ENCODE measurements at regions not wholly inside any gene's neighbourhood (a gene's known extent, or its start where the extent isn't known, plus 50 kb on each side); places are given as distances from the start of the nearest gene placed in this dataset.

DNA sequence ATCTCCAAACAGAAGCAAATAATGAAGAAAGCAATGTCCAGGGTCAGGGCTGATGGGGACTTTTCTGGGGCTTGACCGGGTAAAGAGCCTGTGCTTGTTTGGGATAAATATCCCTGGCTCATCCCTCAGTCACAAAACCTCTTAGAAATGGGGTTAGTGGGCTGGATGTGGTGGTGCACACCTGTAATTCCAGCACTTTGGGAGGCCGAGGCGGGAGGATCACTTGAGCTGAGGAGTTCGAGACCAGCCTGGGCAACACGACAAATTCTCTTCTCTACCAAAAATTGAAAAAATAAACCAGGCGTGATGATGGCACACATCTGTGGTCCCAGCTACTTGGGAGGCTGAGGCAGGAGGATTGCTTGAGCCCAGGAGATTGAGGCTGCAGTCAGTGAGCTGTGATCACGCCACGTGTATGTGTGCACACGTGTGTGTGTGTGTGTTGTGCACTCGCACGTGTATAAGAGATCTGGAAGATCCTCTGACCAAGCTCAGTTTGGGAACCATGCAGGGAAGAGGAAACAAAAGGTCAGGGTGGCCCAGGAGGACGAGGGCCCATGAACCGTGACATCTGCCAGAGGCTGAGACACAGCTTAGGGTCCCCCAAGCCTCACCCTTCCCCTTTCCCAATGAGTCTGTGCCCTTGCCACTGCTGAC, 258.6 kb downstream of the TEX36 start:
- FAIRE-seq: no peak

DNA sequence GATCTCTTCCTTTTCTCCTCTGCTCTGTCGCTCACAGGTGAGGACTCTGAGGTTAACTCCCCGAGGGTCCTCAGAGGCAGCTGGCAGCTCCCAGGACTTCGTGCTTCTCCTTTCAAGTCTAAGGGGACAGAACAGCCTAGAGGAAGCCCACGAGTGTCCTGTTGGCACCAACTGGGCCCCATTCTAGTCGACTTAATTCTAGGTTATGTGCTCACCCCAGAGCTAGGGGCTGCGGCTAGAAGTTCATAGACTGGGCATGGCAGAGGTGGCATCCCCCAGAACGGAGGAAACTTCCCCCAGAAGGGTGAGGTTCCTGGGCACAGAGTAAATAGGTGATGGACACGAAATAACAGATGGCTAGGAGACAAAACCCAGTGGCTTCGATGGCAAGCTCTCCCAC, 259.4 kb downstream of the TEX36 start:
- Histone ChIP-seq H3K4me1 (no peaks in the 10 kb centered on the region), H3K4me2 (no peak overlapping the region), H3K9me3 (0 out of 3 replicates have a peak, but pooled peaks cover 4% of the 10 kb centered on the region), H3K27ac (no peak overlapping the region), H3K4me3 (no peak overlapping the region)
- FAIRE-seq: no peak
- ChIA-PET POLR2A (no interaction called here), CTCF (interaction anchor here (0.6 kb wide), 1 partner anchor 528 kb away, joined by 3 read pairs; no protein-coding TSS in a partner anchor)
- DNase-seq (ENCODE audit: low read depth in 1 of 2, low spot score in 1 of 2): no peak
- TF ChIP-seq KDM5A (IDR thresholded peaks at IDR 0.05) (no peak), POLR2AphosphoS2 (conservative IDR thresholded peaks at IDR 0.05; ENCODE audit: low read length) (no peak)
- 6% methylated on average over 8 of the region's 9 CpGs for WGBS (ENCODE audit: missing lambda C conversion rate)
- no peak for ATAC-seq

More for the DNA sequence above, 258.6 kb downstream of the TEX36 start:
- Histone ChIP-seq H3K4me3 (no peak overlapping the region), H3K4me1 (no peaks in the 10 kb centered on the region), H3K4me2 (no peak overlapping the region), H3K9me3 (no peaks in the 10 kb centered on the region), H3K27ac (no peak overlapping the region)
- 16% methylated on average over 13 of the region's 13 CpGs for WGBS (ENCODE audit: missing lambda C conversion rate)
- ATAC-seq (no peak), DNase-seq (ENCODE audit: low read depth in 1 of 2, low spot score in 1 of 2) (no peak)
- ChIA-PET POLR2A (no interaction called here), CTCF (interaction anchor here (0.6 kb wide), 1 partner anchor 529 kb away, joined by 3 read pairs; no protein-coding TSS in a partner anchor)
- no peak for TF ChIP-seq TP53 (CRISPR knock-in tag; IDR thresholded peaks at IDR 0.05)
- TF ChIP-seq BHLHE40 (IDR thresholded peaks at IDR 0.05; ENCODE audit: low read depth, low read length): no peak

- 49% methylated on average over 8 of the region's 8 CpGs for WGBS (ENCODE audit: missing lambda C conversion rate)
- Histone ChIP-seq H3K4me2 (no peak overlapping the region), H3K9me3 (0 out of 3 replicates have a peak, but pooled peaks cover 4% of the 10 kb centered on the region), H3K4me3 (no peak overlapping the region), H3K27ac (no peak overlapping the region), H3K4me1 (no peaks in the 10 kb centered on the region)
- FAIRE-seq: no peak
- ChIA-PET POLR2A (no interaction called here), CTCF (no interaction called here)
- ATAC-seq: no peak
- TF ChIP-seq TFCP2L1 (CRISPR knock-in tag; IDR thresholded peaks at IDR 0.05): no peak
- no peak for TF ChIP-seq TP53 (CRISPR knock-in tag; IDR thresholded peaks at IDR 0.05)
- no peak for TF ChIP-seq RNF2 (IDR thresholded peaks at IDR 0.05; ENCODE audit: borderline replicate concordance, low read depth)
- TF ChIP-seq ATOH8 (CRISPR knock-in tag; IDR thresholded peaks at IDR 0.05; ENCODE audit: low read depth): no peak
- no peak for TF ChIP-seq HOXB13 (CRISPR knock-in tag; IDR thresholded peaks at IDR 0.05; ENCODE audit: low read depth)
- TF ChIP-seq FOSL2 (IDR thresholded peaks at IDR 0.05): no peak
- no peak for TF ChIP-seq FOSL2 (CRISPR knock-in tag; IDR thresholded peaks at IDR 0.05)
- no peak for TF ChIP-seq ZSCAN20 (CRISPR knock-in tag; IDR thresholded peaks at IDR 0.05)
- TF ChIP-seq RCOR1 (IDR thresholded peaks at IDR 0.05; ENCODE audit: low read depth, low read length): no peak
- no peak for TF ChIP-seq JUNB (IDR thresholded peaks at IDR 0.05)
- TF ChIP-seq NPAS2 (CRISPR knock-in tag; IDR thresholded peaks at IDR 0.05; ENCODE audit: borderline replicate concordance): no peak
- no peak for TF ChIP-seq SMC3 (IDR thresholded peaks at IDR 0.05)
- TF ChIP-seq MAZ (IDR thresholded peaks at IDR 0.05; ENCODE audit: borderline replicate concordance, low read depth, low read length): no peak
- no peak for TF ChIP-seq RFX5 (IDR thresholded peaks at IDR 0.05)
- no peak for TF ChIP-seq CEBPB (IDR thresholded peaks at IDR 0.05)
- TF ChIP-seq HDAC2 (IDR thresholded peaks at IDR 0.05): no peak
- TF ChIP-seq, protein P1, sequence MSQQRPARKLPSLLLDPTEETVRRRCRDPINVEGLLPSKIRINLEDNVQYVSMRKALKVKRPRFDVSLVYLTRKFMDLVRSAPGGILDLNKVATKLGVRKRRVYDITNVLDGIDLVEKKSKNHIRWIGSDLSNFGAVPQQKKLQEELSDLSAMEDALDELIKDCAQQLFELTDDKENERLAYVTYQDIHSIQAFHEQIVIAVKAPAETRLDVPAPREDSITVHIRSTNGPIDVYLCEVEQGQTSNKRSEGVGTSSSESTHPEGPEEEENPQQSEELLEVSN (IDR thresholded peaks at IDR 0.05; ENCODE audit: borderline replicate concordance, low read depth): no peak
- TF ChIP-seq RARB (CRISPR knock-in tag; IDR thresholded peaks at IDR 0.05): no peak
- no peak for DNase-seq (ENCODE audit: low read depth in 1 of 2, low spot score in 1 of 2)
Observed at GRCh38 chr10:125419831-125420230, 259.5 kb upstream of the CTBP2 start.

GRCh38 chr10:125419146-125419545, 258.8 kb upstream of the CTBP2 start:
- ATAC-seq (no peak), DNase-seq (ENCODE audit: low read depth in 1 of 2, low spot score in 1 of 2) (no peak), FAIRE-seq (no peak)
- 46% methylated on average over 7 of the region's 8 CpGs for WGBS (ENCODE audit: missing lambda C conversion rate)
- no peak overlapping the region for H3K27ac ChIP-seq
- H3K4me3 ChIP-seq: no peak overlapping the region
- CTCF ChIA-PET: no interaction called here
- H3K4me2 ChIP-seq: no peak overlapping the region
- 0 out of 3 replicates have a peak, but pooled peaks cover 4% of the 10 kb centered on the region for H3K9me3 ChIP-seq
- no peaks in the 10 kb centered on the region for H3K4me1 ChIP-seq
- POLR2A ChIA-PET: no interaction called here
- no peak for TF ChIP-seq HEYL (CRISPR knock-in tag; IDR thresholded peaks at IDR 0.05)
- TF ChIP-seq JUN (IDR thresholded peaks at IDR 0.05): no peak
- no peak for TF ChIP-seq ZSCAN20 (CRISPR knock-in tag; IDR thresholded peaks at IDR 0.05)
- TF ChIP-seq RARB (CRISPR knock-in tag; IDR thresholded peaks at IDR 0.05): no peak
- no peak for TF ChIP-seq EP300 (IDR thresholded peaks at IDR 0.05)
- no peak for TF ChIP-seq EHMT2 (IDR thresholded peaks at IDR 0.05; ENCODE audit: low read depth)
- TF ChIP-seq, protein P2, sequence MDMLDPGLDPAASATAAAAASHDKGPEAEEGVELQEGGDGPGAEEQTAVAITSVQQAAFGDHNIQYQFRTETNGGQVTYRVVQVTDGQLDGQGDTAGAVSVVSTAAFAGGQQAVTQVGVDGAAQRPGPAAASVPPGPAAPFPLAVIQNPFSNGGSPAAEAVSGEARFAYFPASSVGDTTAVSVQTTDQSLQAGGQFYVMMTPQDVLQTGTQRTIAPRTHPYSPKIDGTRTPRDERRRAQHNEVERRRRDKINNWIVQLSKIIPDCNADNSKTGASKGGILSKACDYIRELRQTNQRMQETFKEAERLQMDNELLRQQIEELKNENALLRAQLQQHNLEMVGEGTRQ (IDR thresholded peaks at IDR 0.05): no peak
- no peak for TF ChIP-seq REST (IDR thresholded peaks at IDR 0.05)

Measured in A549 (cell line).